ENCODE measurements at regions not wholly inside any gene's neighbourhood (a gene's known extent, or its start where the extent isn't known, plus 50 kb on each side); places are given as distances from the start of the nearest gene placed in this dataset.

DNA sequence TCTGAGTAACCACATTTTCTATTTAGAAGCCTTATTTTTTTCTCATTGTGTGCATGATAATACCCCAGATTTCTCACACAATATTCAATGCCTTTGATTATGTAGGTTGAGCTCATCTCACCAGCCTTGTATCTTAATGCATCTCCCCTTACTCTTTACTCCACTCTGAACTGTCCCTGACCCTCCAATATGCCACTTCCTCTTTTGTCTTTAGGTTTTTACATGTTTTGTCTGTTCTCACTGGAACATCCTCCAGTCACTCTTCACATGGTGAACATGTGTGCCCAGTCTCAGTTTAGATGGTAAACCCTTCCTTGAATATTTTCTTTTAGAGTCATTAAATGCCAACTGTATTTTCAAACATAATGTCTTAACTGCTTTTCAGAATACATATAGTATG is 392.9 kb upstream of the IMPG1 start:
- no peak overlapping the region for H3K9ac ChIP-seq (ENCODE audit: control insufficient read depth, extremely low read depth, insufficient read depth, low read length)
- no peaks in the 10 kb centered on the region for H3K4me1 ChIP-seq (ENCODE audit: control insufficient read depth, extremely low read depth, insufficient read depth, low read length)
- H3K36me3 ChIP-seq (ENCODE audit: control insufficient read depth in 2 of 2, extremely low read depth in 1 of 2, insufficient read depth in 2 of 2, low read length in 2 of 2): no peaks in the 10 kb centered on the region
- dilution Hi-C loops (cut with MboI; ENCODE audit: extremely low pct_ligation_motif_present, low sequenced_read_pairs): no loop called here
- H2AFZ ChIP-seq (ENCODE audit: control insufficient read depth, low read length): no peak overlapping the region
- H3K27ac ChIP-seq (ENCODE audit: control insufficient read depth, insufficient read depth, low read length): no peak overlapping the region
- no peak overlapping the region for H3K4me2 ChIP-seq (ENCODE audit: control insufficient read depth, extremely low read depth, insufficient read depth, low read depth, low read length)
- no peak for DNase-seq (ENCODE audit: low read depth, low spot score)
- H3K79me2 ChIP-seq (ENCODE audit: control insufficient read depth, insufficient read depth, low read length): no peaks in the 10 kb centered on the region
- no peak for FAIRE-seq
- no peaks in the 10 kb centered on the region for H4K20me1 ChIP-seq (ENCODE audit: control insufficient read depth, extremely low read depth, insufficient read depth, low read length)
- no peaks in the 10 kb centered on the region for H3K9me1 ChIP-seq (ENCODE audit: control insufficient read depth, extremely low read depth, insufficient read depth, low read length)
- H3K4me3 ChIP-seq (ENCODE audit: control insufficient read depth in 2 of 3, extremely low read depth in 1 of 3, insufficient read depth in 2 of 3, low read depth in 1 of 3, low read length in 3 of 3): no peak overlapping the region
- H3K27me3 ChIP-seq (ENCODE audit: control insufficient read depth, extremely low read depth, insufficient read depth, low read length): no peaks in the 10 kb centered on the region
- no peak for TF ChIP-seq EZH2 (IDR thresholded peaks at IDR 0.05; ENCODE audit: low read length)
- TF ChIP-seq, protein P1, sequence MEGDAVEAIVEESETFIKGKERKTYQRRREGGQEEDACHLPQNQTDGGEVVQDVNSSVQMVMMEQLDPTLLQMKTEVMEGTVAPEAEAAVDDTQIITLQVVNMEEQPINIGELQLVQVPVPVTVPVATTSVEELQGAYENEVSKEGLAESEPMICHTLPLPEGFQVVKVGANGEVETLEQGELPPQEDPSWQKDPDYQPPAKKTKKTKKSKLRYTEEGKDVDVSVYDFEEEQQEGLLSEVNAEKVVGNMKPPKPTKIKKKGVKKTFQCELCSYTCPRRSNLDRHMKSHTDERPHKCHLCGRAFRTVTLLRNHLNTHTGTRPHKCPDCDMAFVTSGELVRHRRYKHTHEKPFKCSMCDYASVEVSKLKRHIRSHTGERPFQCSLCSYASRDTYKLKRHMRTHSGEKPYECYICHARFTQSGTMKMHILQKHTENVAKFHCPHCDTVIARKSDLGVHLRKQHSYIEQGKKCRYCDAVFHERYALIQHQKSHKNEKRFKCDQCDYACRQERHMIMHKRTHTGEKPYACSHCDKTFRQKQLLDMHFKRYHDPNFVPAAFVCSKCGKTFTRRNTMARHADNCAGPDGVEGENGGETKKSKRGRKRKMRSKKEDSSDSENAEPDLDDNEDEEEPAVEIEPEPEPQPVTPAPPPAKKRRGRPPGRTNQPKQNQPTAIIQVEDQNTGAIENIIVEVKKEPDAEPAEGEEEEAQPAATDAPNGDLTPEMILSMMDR (optimal IDR thresholded peaks at IDR 0.05 in 1 of 3, IDR thresholded peaks at IDR 0.05 in 1 of 3, conservative IDR thresholded peaks at IDR 0.05 in 1 of 3; ENCODE audit: extremely low read depth in 1 of 3, insufficient read depth in 2 of 3, low read length in 3 of 3): no peak
- H3K9me3 ChIP-seq (ENCODE audit: control insufficient read depth, low read depth, low read length): no peaks in the 10 kb centered on the region

DNA sequence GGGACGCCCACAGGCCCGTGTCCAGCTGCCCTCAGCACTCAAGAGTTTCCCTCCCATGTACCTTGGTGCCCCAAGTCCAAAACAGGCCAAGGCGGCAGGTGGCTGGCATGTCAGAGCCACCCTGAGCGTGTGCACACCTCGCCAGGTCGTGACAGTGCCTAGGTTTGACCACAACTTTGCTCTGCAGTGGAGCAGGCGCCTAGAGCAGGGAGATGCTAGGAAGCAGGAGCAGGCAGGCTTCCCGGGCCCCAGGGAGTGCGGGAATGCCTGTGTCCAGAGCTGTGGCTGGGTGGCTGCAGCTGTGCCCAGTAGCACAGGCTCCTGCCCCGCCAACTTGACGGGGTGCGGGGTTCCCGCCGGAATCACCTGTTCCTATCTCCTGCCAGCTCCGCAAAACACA is 380.8 kb upstream of the IMPG1 start:
- no peaks in the 10 kb centered on the region for H4K20me1 ChIP-seq (ENCODE audit: control insufficient read depth, extremely low read depth, insufficient read depth, low read length)

More for the DNA sequence above, 380.8 kb upstream of the IMPG1 start:
- Histone ChIP-seq H3K9me3 (ENCODE audit: control insufficient read depth, low read depth, low read length) (no peaks in the 10 kb centered on the region), H2AFZ (ENCODE audit: control insufficient read depth, low read length) (no peak overlapping the region), H3K4me1 (ENCODE audit: control insufficient read depth, extremely low read depth, insufficient read depth, low read length) (no peaks in the 10 kb centered on the region), H3K36me3 (ENCODE audit: control insufficient read depth in 2 of 2, extremely low read depth in 1 of 2, insufficient read depth in 2 of 2, low read length in 2 of 2) (no peaks in the 10 kb centered on the region), H3K27me3 (ENCODE audit: control insufficient read depth, extremely low read depth, insufficient read depth, low read length) (no peaks in the 10 kb centered on the region), H3K79me2 (ENCODE audit: control insufficient read depth, insufficient read depth, low read length) (no peaks in the 10 kb centered on the region), H3K9ac (ENCODE audit: control insufficient read depth, extremely low read depth, insufficient read depth, low read length) (no peak overlapping the region), H3K4me3 (ENCODE audit: control insufficient read depth in 2 of 3, extremely low read depth in 1 of 3, insufficient read depth in 2 of 3, low read depth in 1 of 3, low read length in 3 of 3) (no peak overlapping the region), H3K4me2 (ENCODE audit: control insufficient read depth, extremely low read depth, insufficient read depth, low read depth, low read length) (no peak overlapping the region), H3K27ac (ENCODE audit: control insufficient read depth, insufficient read depth, low read length) (no peak overlapping the region), H3K9me1 (ENCODE audit: control insufficient read depth, extremely low read depth, insufficient read depth, low read length) (no peaks in the 10 kb centered on the region)
- DNase-seq (ENCODE audit: low read depth, low spot score) (no peak), FAIRE-seq (no peak)
- dilution Hi-C loops (cut with MboI; ENCODE audit: extremely low pct_ligation_motif_present, low sequenced_read_pairs): no loop called here
- TF ChIP-seq, protein P1 (optimal IDR thresholded peaks at IDR 0.05 in 1 of 3, IDR thresholded peaks at IDR 0.05 in 1 of 3, conservative IDR thresholded peaks at IDR 0.05 in 1 of 3; ENCODE audit: extremely low read depth in 1 of 3, insufficient read depth in 2 of 3, low read length in 3 of 3): no peak
- no peak for TF ChIP-seq EZH2 (IDR thresholded peaks at IDR 0.05; ENCODE audit: low read length)

Measured in keratinocyte (primary cell).